GM19395 (cell line): ENCODE measurements at regions not wholly inside any gene's neighbourhood (a gene's known extent, or its start where the extent isn't known, plus 50 kb on each side); places are given as distances from the start of the nearest gene placed in this dataset.

Source experiments
- ATAC-seq: cut with Tn5 transposase; IDR thresholded peaks from one replicate; pipeline ENCODE4 v1.9.1; 2021; ENCODE audit warnings: mild to moderate bottlenecking, moderate library complexity; ENCODE audit not compliant: unreplicated experiment

GRCh38 chr15:70355275-70355795 is 257.6 kb upstream of the TLE3 start:
- ATAC-seq = no peak

- ATAC-seq = no peak
These were observed 256.7 kb upstream of the TLE3 start for GRCh38 chr15:70354346-70354905.

GRCh38 chr15:70353606-70354345 is 256.1 kb upstream of the TLE3 start:
- no peak for ATAC-seq

- ATAC-seq = no peak
These were observed 254.4 kb upstream of the TLE3 start for GRCh38 chr15:70351941-70352774.

- no peak for ATAC-seq
These were observed 253.7 kb upstream of the TLE3 start for GRCh38 chr15:70351391-70351790.

GRCh38 chr15:70348581-70349344 is 251.0 kb upstream of the TLE3 start:
- ATAC-seq = no peak

- no peak for ATAC-seq
These were observed 250.5 kb upstream of the TLE3 start for GRCh38 chr15:70348226-70348543.

GRCh38 chr15:70347321-70348225 is 249.9 kb upstream of the TLE3 start:
- ATAC-seq = no peak

- no peak for ATAC-seq
These were observed 247.7 kb upstream of the TLE3 start for GRCh38 chr15:70345251-70346019.

GRCh38 chr15:70344666-70345065 is 246.9 kb upstream of the TLE3 start:
- no peak for ATAC-seq

- ATAC-seq = no peak
These were observed 246.4 kb upstream of the TLE3 start for GRCh38 chr15:70343961-70344621.

- ATAC-seq = no peak
These were observed 245.1 kb upstream of the TLE3 start for GRCh38 chr15:70342554-70343548.

- ATAC-seq = no peak
These were observed 244.4 kb upstream of the TLE3 start for GRCh38 chr15:70342141-70342540.

- ATAC-seq = no peak
These were observed 243.8 kb upstream of the TLE3 start for GRCh38 chr15:70341566-70341965.

GRCh38 chr15:70340494-70340870 is 242.8 kb upstream of the TLE3 start:
- no peak for ATAC-seq

GRCh38 chr15:70339571-70340493 is 242.1 kb upstream of the TLE3 start:
- ATAC-seq = no peak
